ENCODE measurements at regions not wholly inside any gene's neighbourhood (a gene's known extent, or its start where the extent isn't known, plus 50 kb on each side); places are given as distances from the start of the nearest gene placed in this dataset.
"Not testable (repeated sequence)": the region's sequence is repeated elsewhere in the genome, so short reads cannot be mapped to it uniquely, and the experiment has no call there.

DNA sequence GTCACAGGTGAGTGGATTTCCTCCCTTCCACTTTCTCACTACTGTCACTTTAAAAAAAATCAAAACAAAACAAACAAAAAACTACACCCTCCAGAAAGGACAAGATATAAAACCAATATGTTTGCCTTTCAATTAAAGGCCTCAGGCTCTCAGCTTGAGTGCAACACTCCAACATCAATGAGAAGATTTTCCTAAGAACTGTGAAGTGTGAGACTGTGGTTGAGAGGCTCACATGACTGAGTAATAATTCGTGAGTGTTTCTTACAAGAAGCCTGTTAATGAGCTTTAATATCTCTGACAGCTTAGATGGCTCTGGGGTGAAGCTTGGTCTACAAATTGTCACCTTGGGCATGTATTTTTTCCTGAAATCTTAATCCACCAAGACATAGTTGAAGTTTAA lies 216.1 kb downstream of the ETAA1 start (continued):
- TF ChIP-seq, protein P1, sequence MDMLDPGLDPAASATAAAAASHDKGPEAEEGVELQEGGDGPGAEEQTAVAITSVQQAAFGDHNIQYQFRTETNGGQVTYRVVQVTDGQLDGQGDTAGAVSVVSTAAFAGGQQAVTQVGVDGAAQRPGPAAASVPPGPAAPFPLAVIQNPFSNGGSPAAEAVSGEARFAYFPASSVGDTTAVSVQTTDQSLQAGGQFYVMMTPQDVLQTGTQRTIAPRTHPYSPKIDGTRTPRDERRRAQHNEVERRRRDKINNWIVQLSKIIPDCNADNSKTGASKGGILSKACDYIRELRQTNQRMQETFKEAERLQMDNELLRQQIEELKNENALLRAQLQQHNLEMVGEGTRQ (IDR thresholded peaks at IDR 0.05) = no peak
- no peak for TF ChIP-seq RCOR1 (IDR thresholded peaks at IDR 0.05; ENCODE audit: low read depth, low read length)

DNA sequence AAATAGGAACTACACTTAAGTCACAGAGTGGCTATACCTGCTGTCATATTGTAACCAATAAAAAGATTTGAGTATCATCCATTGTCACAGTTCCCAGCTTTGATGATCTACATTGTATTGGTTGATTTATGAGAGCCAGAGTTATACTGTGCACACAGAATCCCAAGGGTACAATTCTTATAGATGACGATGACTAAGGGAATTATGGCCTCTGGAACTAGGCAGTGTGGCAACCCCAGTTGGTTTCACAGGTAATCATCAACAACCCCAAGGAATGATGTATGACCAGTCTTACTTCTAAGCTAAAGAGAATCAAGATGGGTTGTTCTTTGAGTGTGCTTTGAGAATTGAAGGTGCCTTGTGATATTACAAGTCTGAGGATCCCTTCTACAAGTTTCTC lies 217.3 kb downstream of the ETAA1 start:
- POLR2A ChIA-PET = no interaction called here
- 53% methylated on average over 1 of the region's 1 CpG for WGBS (ENCODE audit: missing lambda C conversion rate)
- no peak for DNase-seq (ENCODE audit: low read depth in 1 of 2, low spot score in 1 of 2)
- Histone ChIP-seq H3K9me3 (no peaks in the 10 kb centered on the region), H3K4me3 (no peak overlapping the region), H3K27ac (no peak overlapping the region), H3K4me1 (0 out of 3 replicates have a peak, but pooled peaks cover 5% of the 10 kb centered on the region), H3K4me2 (no peak overlapping the region)
- CTCF ChIA-PET = interaction anchor here (0.6 to 1.5 kb wide), 2 partner anchors 37 to 1054 kb away, joined by 3 to 6 read pairs; no protein-coding TSS in a partner anchor
- ATAC-seq = no peak
- TF ChIP-seq RNF2 (IDR thresholded peaks at IDR 0.05; ENCODE audit: borderline replicate concordance, low read depth) = no peak
- FAIRE-seq = no peak

DNA sequence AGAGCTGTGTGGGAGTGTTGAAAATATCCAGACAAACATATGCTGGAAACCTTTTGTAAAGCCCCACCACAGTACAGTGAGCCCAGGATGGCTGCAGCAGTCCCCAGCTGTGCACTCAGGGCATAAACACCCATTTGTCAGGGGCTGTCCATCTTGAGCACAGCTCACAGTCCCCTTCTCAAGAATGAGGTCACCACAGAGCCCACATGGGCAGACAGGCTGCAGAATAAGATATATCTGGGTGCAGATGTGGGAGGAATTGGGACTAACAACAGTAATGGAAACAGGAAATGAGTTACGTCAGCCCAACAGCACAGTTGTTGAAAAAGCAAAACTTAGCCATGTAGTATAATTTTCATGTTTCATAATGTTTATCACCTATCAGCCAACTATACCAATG lies 219.6 kb downstream of the ETAA1 start:
- no peak overlapping the region for H3K4me2 ChIP-seq
- CTCF ChIA-PET = no interaction called here
- 92% methylated on average over 1 of the region's 1 CpG for WGBS (ENCODE audit: missing lambda C conversion rate)
- POLR2A ChIA-PET = no interaction called here
- FAIRE-seq (no peak), ATAC-seq (no peak), DNase-seq (ENCODE audit: low read depth in 1 of 2, low spot score in 1 of 2) (no peak)
- H3K27ac ChIP-seq = no peak overlapping the region
- no peaks in the 10 kb centered on the region for H3K9me3 ChIP-seq
- H3K4me3 ChIP-seq = no peak overlapping the region
- H3K4me1 ChIP-seq = 0 out of 3 replicates have a peak, but pooled peaks cover 5% of the 10 kb centered on the region
- TF ChIP-seq, protein P2, sequence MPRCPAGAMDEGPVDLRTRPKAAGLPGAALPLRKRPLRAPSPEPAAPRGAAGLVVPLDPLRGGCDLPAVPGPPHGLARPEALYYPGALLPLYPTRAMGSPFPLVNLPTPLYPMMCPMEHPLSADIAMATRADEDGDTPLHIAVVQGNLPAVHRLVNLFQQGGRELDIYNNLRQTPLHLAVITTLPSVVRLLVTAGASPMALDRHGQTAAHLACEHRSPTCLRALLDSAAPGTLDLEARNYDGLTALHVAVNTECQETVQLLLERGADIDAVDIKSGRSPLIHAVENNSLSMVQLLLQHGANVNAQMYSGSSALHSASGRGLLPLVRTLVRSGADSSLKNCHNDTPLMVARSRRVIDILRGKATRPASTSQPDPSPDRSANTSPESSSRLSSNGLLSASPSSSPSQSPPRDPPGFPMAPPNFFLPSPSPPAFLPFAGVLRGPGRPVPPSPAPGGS (IDR thresholded peaks at IDR 0.05) = no peak
- TF ChIP-seq HEYL (CRISPR knock-in tag; IDR thresholded peaks at IDR 0.05) = no peak
- TF ChIP-seq HOXA7 (CRISPR knock-in tag; IDR thresholded peaks at IDR 0.05) = no peak

DNA sequence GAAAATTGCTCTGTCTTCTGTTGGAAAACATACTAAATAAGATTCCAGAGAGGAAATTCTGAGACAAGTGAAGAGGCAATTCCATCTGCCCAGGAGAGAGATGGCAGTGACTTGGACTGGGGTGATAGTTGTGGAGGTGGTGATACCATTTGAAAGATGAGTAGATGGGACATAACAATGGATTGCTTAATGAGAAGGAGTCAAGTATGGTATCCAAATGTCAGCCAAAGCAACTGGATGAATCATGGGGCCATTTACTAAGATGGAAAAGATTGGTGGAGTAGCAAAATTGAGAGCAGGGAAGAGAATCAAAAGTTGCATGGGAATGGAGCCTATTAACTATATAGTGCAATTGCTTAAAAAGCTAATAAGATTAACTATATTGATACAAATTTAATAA lies 222.1 kb downstream of the ETAA1 start:
- TF ChIP-seq RFX5 (IDR thresholded peaks at IDR 0.05) (no peak), CBX2 (IDR thresholded peaks at IDR 0.05; ENCODE audit: borderline replicate concordance, low read depth) (no peak), TP53 (CRISPR knock-in tag; IDR thresholded peaks at IDR 0.05) (no peak), FOSL2 (IDR thresholded peaks at IDR 0.05) (no peak), FOSL2 (CRISPR knock-in tag; IDR thresholded peaks at IDR 0.05) (no peak), KDM5A (IDR thresholded peaks at IDR 0.05) (no peak)
- TF ChIP-seq, protein P1 (IDR thresholded peaks at IDR 0.05) = no peak
- TF ChIP-seq, protein P3, sequence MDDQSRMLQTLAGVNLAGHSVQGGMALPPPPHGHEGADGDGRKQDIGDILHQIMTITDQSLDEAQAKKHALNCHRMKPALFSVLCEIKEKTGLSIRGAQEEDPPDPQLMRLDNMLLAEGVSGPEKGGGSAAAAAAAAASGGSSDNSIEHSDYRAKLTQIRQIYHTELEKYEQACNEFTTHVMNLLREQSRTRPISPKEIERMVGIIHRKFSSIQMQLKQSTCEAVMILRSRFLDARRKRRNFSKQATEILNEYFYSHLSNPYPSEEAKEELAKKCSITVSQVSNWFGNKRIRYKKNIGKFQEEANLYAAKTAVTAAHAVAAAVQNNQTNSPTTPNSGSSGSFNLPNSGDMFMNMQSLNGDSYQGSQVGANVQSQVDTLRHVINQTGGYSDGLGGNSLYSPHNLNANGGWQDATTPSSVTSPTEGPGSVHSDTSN (IDR thresholded peaks at IDR 0.05) = no peak
- Histone ChIP-seq H3K4me1 (no peaks in the 10 kb centered on the region), H3K27ac (no peak overlapping the region), H3K4me2 (no peak overlapping the region), H3K4me3 (no peak overlapping the region), H3K9me3 (0 out of 3 replicates have a peak, but pooled peaks cover 3% of the 10 kb centered on the region)
- CTCF ChIA-PET = no interaction called here
- DNase-seq (ENCODE audit: low read depth in 1 of 2, low spot score in 1 of 2) (no peak), ATAC-seq (no peak), FAIRE-seq (no peak)
- POLR2A ChIA-PET = no interaction called here

DNA sequence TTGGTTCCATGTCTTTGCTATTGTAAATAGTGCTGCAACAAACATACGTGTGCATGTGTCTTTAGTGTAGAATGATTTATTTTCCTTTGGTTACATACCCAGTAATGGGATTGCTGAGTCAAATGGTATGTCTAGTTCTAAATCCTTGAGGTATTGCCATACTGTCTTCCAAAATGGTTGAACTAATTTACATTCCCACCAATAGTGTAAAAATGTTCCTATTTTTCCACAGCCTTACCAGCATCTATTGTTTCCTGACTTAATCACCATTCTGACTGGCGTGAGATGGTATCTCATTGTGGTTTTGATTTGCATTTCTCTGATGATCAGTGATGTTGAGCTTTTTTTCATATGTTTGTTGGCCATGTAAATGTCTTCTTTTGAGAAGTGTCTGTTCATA lies 226.6 kb downstream of the ETAA1 start:
- ATAC-seq; H3K4me3 ChIP-seq; FAIRE-seq; POLR2A ChIA-PET; H3K4me1 ChIP-seq; H3K9me3 ChIP-seq; DNase-seq (ENCODE audit: low read depth in 1 of 2, low spot score in 1 of 2); H3K4me2 ChIP-seq; H3K27ac ChIP-seq: not testable (repeated sequence)
- WGBS (ENCODE audit: missing lambda C conversion rate) = 72% methylated on average over 2 of the region's 2 CpGs
- CTCF ChIA-PET = interaction anchor here (0.6 kb wide), 1 partner anchor 42 kb away, joined by 3 read pairs; no protein-coding TSS in a partner anchor
